ENCODE measurements at regions not wholly inside any gene's neighbourhood (a gene's known extent, or its start where the extent isn't known, plus 50 kb on each side); places are given as distances from the start of the nearest gene placed in this dataset.

GRCh38 chr5:68387074-68387796 lies 171.7 kb downstream of the PIK3R1 start:
- Histone ChIP-seq H2AFZ (ENCODE audit: low read length) (no peak overlapping the region), H3K79me2 (ENCODE audit: insufficient read depth, low read length) (no peaks in the 10 kb centered on the region), H4K20me1 (ENCODE audit: insufficient read depth, low read length) (no peaks in the 10 kb centered on the region), H3K27ac (ENCODE audit: extremely low read length, insufficient read depth, low read length) (no peak overlapping the region), H3K4me2 (ENCODE audit: low read depth, low read length) (no peak overlapping the region), H3K27me3 (ENCODE audit: control insufficient read depth in 1 of 2, insufficient read depth in 2 of 2, low read length in 2 of 2) (0 out of 5 replicates have a peak, but pooled peaks cover 0 to 3% of the 10 kb centered on the region in 2 experiments), H3K9ac (ENCODE audit: insufficient read depth, low read depth, low read length) (no peak overlapping the region), H3K4me3 (replicated peaks in 1 of 3; ENCODE audit: insufficient read depth in 1 of 3, low read depth in 2 of 3, low read length in 3 of 3) (no peak overlapping the region), H3K36me3 (replicated peaks in 1 of 2; ENCODE audit: control insufficient read depth in 1 of 2, insufficient read depth in 2 of 2, low read length in 2 of 2) (no peaks in the 10 kb centered on the region), H3K4me1 (ENCODE audit: insufficient read depth, low read length) (no peaks in the 10 kb centered on the region), H3K9me3 (ENCODE audit: low read length) (no peaks in the 10 kb centered on the region)
- no peak for FAIRE-seq
- POLR2A ChIA-PET = no interaction called here
- CTCF ChIA-PET (ENCODE audit: low intra/inter-chr PET ratio, low total read pairs) = no interaction called here
- DNase-seq (ENCODE audit: low spot score) = no peak
- BruUV-seq (replicated peaks) = no TSS peak
- intact Hi-C loops (cut with micrococcal nuclease; ENCODE audit: unreplicated experiment) (no loop called here), in situ Hi-C loops (cut with HindIII; ENCODE audit: extremely low pct_ligation_motif_present, low pct_unique_long_range_greater_than_20kb) (no loop called here)
- 54% methylated on average over 4 of the region's 4 CpGs for WGBS (ENCODE audit: low lambda C conversion rate)
- no peak for ATAC-seq
- TF ChIP-seq ZNF512B (CRISPR knock-in tag; IDR thresholded peaks at IDR 0.05; ENCODE audit: borderline replicate concordance) (no peak), TCF7L2 (IDR thresholded peaks at IDR 0.05; ENCODE audit: low read depth, low read length) (no peak), ZNF274 (CRISPR knock-in tag; IDR thresholded peaks at IDR 0.05) (no peak), ZNF644 (CRISPR knock-in tag; IDR thresholded peaks at IDR 0.05; ENCODE audit: low read depth) (no peak), NR3C1 (CRISPR knock-in tag; IDR thresholded peaks at IDR 0.05) (no peak), EZH2 (conservative IDR thresholded peaks at IDR 0.05; ENCODE audit: low read depth, low read length) (no peak), ZBTB8A (CRISPR knock-in tag; IDR thresholded peaks at IDR 0.05; ENCODE audit: borderline replicate concordance, low read depth) (no peak), ZNF761 (CRISPR knock-in tag; conservative IDR thresholded peaks at IDR 0.05) (no peak), ZNF207 (IDR thresholded peaks at IDR 0.05; ENCODE audit: borderline replicate concordance) (no peak), ZNF33A (CRISPR knock-in tag; IDR thresholded peaks at IDR 0.05; ENCODE audit: borderline replicate concordance) (no peak), E2F1 (CRISPR knock-in tag; IDR thresholded peaks at IDR 0.05) (no peak), ZNF691 (CRISPR knock-in tag; IDR thresholded peaks at IDR 0.05; ENCODE audit: borderline replicate concordance, low read depth) (no peak), IRF2 (CRISPR knock-in tag; IDR thresholded peaks at IDR 0.05) (no peak), DDIT3 (CRISPR knock-in tag; IDR thresholded peaks at IDR 0.05) (no peak)

All from HepG2 (cell line).